ENCODE measurements at regions not wholly inside any gene's neighbourhood (a gene's known extent, or its start where the extent isn't known, plus 50 kb on each side); places are given as distances from the start of the nearest gene placed in this dataset.

DNA sequence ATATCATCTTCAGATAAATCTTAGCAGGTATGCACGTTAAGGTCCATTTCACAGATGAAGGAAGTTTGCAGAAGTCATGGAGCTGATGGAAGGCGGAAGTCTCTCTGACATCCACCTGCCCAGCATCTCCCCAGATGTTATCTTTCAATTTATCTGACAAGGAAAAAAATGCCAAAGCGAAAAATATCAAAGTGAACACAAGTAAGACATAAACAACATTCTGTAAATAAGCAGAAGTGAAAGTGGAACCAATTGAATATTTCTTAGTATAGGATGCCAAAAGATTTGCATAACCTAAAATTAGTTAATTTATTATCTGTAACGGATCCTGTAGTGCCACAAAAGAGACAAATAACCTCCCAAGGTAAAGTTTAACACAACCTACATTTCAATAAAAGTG is 73.6 kb upstream of the NEBL start:
- TF ChIP-seq CTCF (conservative IDR thresholded peaks at IDR 0.05 in 1 of 2, IDR thresholded peaks at IDR 0.05 in 1 of 2; ENCODE audit: low read depth in 1 of 2, low read length in 2 of 2) (no peak), EZH2 (IDR thresholded peaks at IDR 0.05; ENCODE audit: low read length, missing control alignments) (no peak)
